ENCODE measurements at regions not wholly inside any gene's neighbourhood (a gene's known extent, or its start where the extent isn't known, plus 50 kb on each side); places are given as distances from the start of the nearest gene placed in this dataset.

GRCh38 chr3:117853923-117854668 lies 1144.5 kb downstream of the TUSC7 start:
- TF ChIP-seq ZFP30 (CRISPR knock-in tag; IDR thresholded peaks at IDR 0.05) (no peak), CSDC2 (CRISPR knock-in tag; IDR thresholded peaks at IDR 0.05) (no peak)

Measured in SK-N-SH treated with all-trans-retinoic acid at 6 μM for 48 hours (cell line).